ENCODE measurements at regions not wholly inside any gene's neighbourhood (a gene's known extent, or its start where the extent isn't known, plus 50 kb on each side); places are given as distances from the start of the nearest gene placed in this dataset.
"Not testable (repeated sequence)": the region's sequence is repeated elsewhere in the genome, so short reads cannot be mapped to it uniquely, and the experiment has no call there.

GRCh38 chr15:49718234-49718633, 97.4 kb downstream of the DTWD1 start:
- H3K4me3 ChIP-seq (replicated peaks; ENCODE audit: low read depth, low read length): no peak overlapping the region
- peak; percentile 81 for DNase-seq (ENCODE audit: low read depth)
- TF ChIP-seq CTCF (IDR thresholded peaks at IDR 0.05; ENCODE audit: low read length, missing control alignments): no peak

GRCh38 chr15:49718846-49719245, 98.0 kb downstream of the DTWD1 start:
- DNase-seq (ENCODE audit: low read depth): no peak
- no peak for TF ChIP-seq CTCF (IDR thresholded peaks at IDR 0.05; ENCODE audit: low read length, missing control alignments)
- no peak overlapping the region for H3K4me3 ChIP-seq (replicated peaks; ENCODE audit: low read depth, low read length)

GRCh38 chr15:49720261-49720660, 99.4 kb downstream of the DTWD1 start:
- H3K4me3 ChIP-seq (replicated peaks; ENCODE audit: low read depth, low read length): no peak overlapping the region
- DNase-seq (ENCODE audit: low read depth): no peak
- no peak for TF ChIP-seq CTCF (IDR thresholded peaks at IDR 0.05; ENCODE audit: low read length, missing control alignments)

GRCh38 chr15:49721091-49721490, 100.2 kb downstream of the DTWD1 start:
- H3K4me3 ChIP-seq (replicated peaks; ENCODE audit: low read depth, low read length): no peak overlapping the region
- DNase-seq (ENCODE audit: low read depth): no peak
- no peak for TF ChIP-seq CTCF (IDR thresholded peaks at IDR 0.05; ENCODE audit: low read length, missing control alignments)

GRCh38 chr15:49721621-49722020, 100.8 kb downstream of the DTWD1 start:
- no peak overlapping the region for H3K4me3 ChIP-seq (replicated peaks; ENCODE audit: low read depth, low read length)
- TF ChIP-seq CTCF (IDR thresholded peaks at IDR 0.05; ENCODE audit: low read length, missing control alignments): no peak
- DNase-seq (ENCODE audit: low read depth): no peak

- no peak for TF ChIP-seq CTCF (IDR thresholded peaks at IDR 0.05; ENCODE audit: low read length, missing control alignments)
- H3K4me3 ChIP-seq (replicated peaks; ENCODE audit: low read depth, low read length): no peak overlapping the region
- no peak for DNase-seq (ENCODE audit: low read depth)
These were observed 103.1 kb downstream of the DTWD1 start for GRCh38 chr15:49723981-49724380.

- H3K4me3 ChIP-seq (replicated peaks; ENCODE audit: low read depth, low read length): no peak overlapping the region
- no peak for TF ChIP-seq CTCF (IDR thresholded peaks at IDR 0.05; ENCODE audit: low read length, missing control alignments)
- DNase-seq (ENCODE audit: low read depth): no peak
These were observed 110.6 kb downstream of the DTWD1 start for GRCh38 chr15:49731187-49732099.

- DNase-seq (ENCODE audit: low read depth); H3K4me3 ChIP-seq (replicated peaks; ENCODE audit: low read depth, low read length): not testable (repeated sequence)
These were observed 111.3 kb downstream of the DTWD1 start for GRCh38 chr15:49732109-49732508.

GRCh38 chr15:49734089-49734488, 113.2 kb downstream of the DTWD1 start:
- DNase-seq (ENCODE audit: low read depth): not testable (repeated sequence)

More at GRCh38 chr15:49734089-49734488, 113.2 kb downstream of the DTWD1 start:
- not testable (repeated sequence) for H3K4me3 ChIP-seq (replicated peaks; ENCODE audit: low read depth, low read length)
